ENCODE measurements at regions not wholly inside any gene's neighbourhood (a gene's known extent, or its start where the extent isn't known, plus 50 kb on each side); places are given as distances from the start of the nearest gene placed in this dataset.

- TF ChIP-seq CTCF (IDR thresholded peaks at IDR 0.05; ENCODE audit: poor library complexity) (no peak), EZH2phosphoT487 (IDR thresholded peaks at IDR 0.05; ENCODE audit: low read depth, severe bottlenecking, unreplicated experiment) (no peak)
Measured at GRCh38 chr5:167271081-167271480, 1020.4 kb upstream of the WWC1 start.

Data from hepatocyte (in vitro differentiated cells).